ENCODE measurements at regions not wholly inside any gene's neighbourhood (a gene's known extent, or its start where the extent isn't known, plus 50 kb on each side); places are given as distances from the start of the nearest gene placed in this dataset.

GRCh38 chr4:12879496-12879895 is 604.6 kb downstream of the RAB28 start:
- no peaks in the 10 kb centered on the region for H3K36me3 ChIP-seq (ENCODE audit: insufficient read depth in 1 of 2, low read depth in 1 of 2)
- ATAC-seq: no peak
- no peak overlapping the region for H3K4me3 ChIP-seq
- no peaks in the 10 kb centered on the region for H3K4me1 ChIP-seq
- no peaks in the 10 kb centered on the region for H3K27me3 ChIP-seq (ENCODE audit: insufficient read depth in 3 of 3, low read length in 2 of 3)
- intact Hi-C loops (cut with DNase I): no loop called here
- no peak for TF ChIP-seq CTCF (IDR thresholded peaks at IDR 0.05)
- no peaks in the 10 kb centered on the region for H3K9me3 ChIP-seq
- H3K27ac ChIP-seq: no peak overlapping the region
- DNase-seq: no peak
- WGBS, 3 donors: 69 to 70% (median 70%) methylated on average over 5 of the region's 5 CpGs

- Histone ChIP-seq H3K27ac (no peak overlapping the region), H3K36me3 (ENCODE audit: insufficient read depth in 1 of 2, low read depth in 1 of 2) (no peaks in the 10 kb centered on the region), H3K9me3 (no peaks in the 10 kb centered on the region), H3K27me3 (ENCODE audit: insufficient read depth in 3 of 3, low read length in 2 of 3) (no peaks in the 10 kb centered on the region), H3K4me1 (no peaks in the 10 kb centered on the region), H3K4me3 (no peak overlapping the region)
- TF ChIP-seq CTCF (IDR thresholded peaks at IDR 0.05): no peak
- DNase-seq (no peak), ATAC-seq (no peak)
- intact Hi-C loops (cut with DNase I): no loop called here
- WGBS, 3 donors: 63 to 67% (median 65%) methylated on average over 2 of the region's 2 CpGs
Observed at GRCh38 chr4:12875640-12876243, 608.4 kb downstream of the RAB28 start.

GRCh38 chr4:12873351-12873750 is 610.8 kb downstream of the RAB28 start:
- no peaks in the 10 kb centered on the region for H3K36me3 ChIP-seq (ENCODE audit: insufficient read depth in 1 of 2, low read depth in 1 of 2)
- intact Hi-C loops (cut with DNase I): no loop called here
- H3K4me1 ChIP-seq: no peaks in the 10 kb centered on the region
- H3K27me3 ChIP-seq (ENCODE audit: insufficient read depth in 3 of 3, low read length in 2 of 3): no peaks in the 10 kb centered on the region
- H3K27ac ChIP-seq: no peak overlapping the region
- ATAC-seq: no peak
- no peak for DNase-seq
- H3K4me3 ChIP-seq: no peak overlapping the region
- 81 to 82% (median 82%) methylated on average over 2 of the region's 2 CpGs for WGBS, 3 donors
- H3K9me3 ChIP-seq: peaks cover 9% of the 10 kb centered on the region
- TF ChIP-seq CTCF (IDR thresholded peaks at IDR 0.05): no peak

GRCh38 chr4:12861422-12861821 is 622.7 kb downstream of the RAB28 start:
- H3K4me1 ChIP-seq: no peaks in the 10 kb centered on the region
- H3K4me3 ChIP-seq: no peak overlapping the region
- no peaks in the 10 kb centered on the region for H3K27me3 ChIP-seq (ENCODE audit: insufficient read depth in 3 of 3, low read length in 2 of 3)
- no peak overlapping the region for H3K27ac ChIP-seq
- ATAC-seq: no peak
- TF ChIP-seq CTCF (IDR thresholded peaks at IDR 0.05): no peak
- 90 to 99% (median 94%) methylated on average over 1 of the region's 1 CpG for WGBS, 3 donors
- no peak for DNase-seq
- intact Hi-C loops (cut with DNase I): no loop called here
- no peaks in the 10 kb centered on the region for H3K36me3 ChIP-seq (ENCODE audit: insufficient read depth in 1 of 2, low read depth in 1 of 2)
- H3K9me3 ChIP-seq: no peaks in the 10 kb centered on the region
